ENCODE measurements at regions not wholly inside any gene's neighbourhood (a gene's known extent, or its start where the extent isn't known, plus 50 kb on each side); places are given as distances from the start of the nearest gene placed in this dataset.
A peak's percentile ranks its signal among the peaks of the same experiment; 100 is the strongest.

- Histone ChIP-seq H3K36me3 (ENCODE audit: control insufficient read depth, insufficient read depth, low read length) (no peaks in the 10 kb centered on the region), H3K4me3 (ENCODE audit: low read depth, low read length) (no peak overlapping the region), H3K4me1 (ENCODE audit: control insufficient read depth, insufficient read depth, low read length) (no peaks in the 10 kb centered on the region), H3K27me3 (ENCODE audit: control insufficient read depth, insufficient read depth, low read length) (no peaks in the 10 kb centered on the region), H3K27ac (ENCODE audit: low read depth, low read length) (no peak overlapping the region), H3K9me3 (ENCODE audit: control insufficient read depth, insufficient read depth, low read length) (no peaks in the 10 kb centered on the region)
- DNase-seq (ENCODE audit: low read depth in 4 of 6, low spot score in 6 of 6), result no peak
- WGBS (ENCODE audit: insufficient coverage), result no CpG with 5 or more reads among the region's 2 CpGs
These were observed 294.1 kb downstream of the CDCA7 start for GRCh38 chr2:173648816-173649215.

DNA sequence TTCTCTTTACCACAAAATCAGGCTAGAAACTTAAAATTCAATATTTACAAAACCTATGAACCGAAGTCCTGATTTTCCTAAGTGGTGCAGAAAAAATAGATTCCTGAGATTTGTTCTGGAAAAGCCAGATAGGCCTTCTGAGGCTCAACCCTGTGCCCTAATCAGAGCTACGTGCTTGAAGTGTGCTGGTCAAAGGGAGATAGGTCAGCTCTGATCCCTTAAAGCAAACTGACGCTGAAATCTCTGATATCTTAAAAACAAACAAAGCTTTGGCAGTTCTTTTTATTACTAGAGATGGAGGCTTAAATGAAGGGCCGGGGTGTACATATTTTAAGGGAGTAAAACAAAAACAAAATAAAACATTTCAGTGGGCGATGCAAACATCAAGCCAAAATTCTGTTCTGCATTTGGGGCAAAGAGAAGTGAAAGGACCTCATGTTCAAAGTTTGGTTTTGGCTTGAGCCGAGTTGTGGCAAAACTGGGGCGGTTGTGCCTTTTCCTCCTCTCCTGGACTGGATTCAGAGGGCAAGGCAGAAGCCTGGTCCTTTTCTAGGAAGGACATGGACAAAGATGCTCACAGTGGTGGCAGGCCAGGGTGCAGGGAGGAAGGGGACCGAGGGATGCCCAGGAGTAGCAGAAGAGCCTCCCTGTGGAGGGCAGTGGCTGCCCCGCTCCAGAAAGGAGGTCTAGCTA, 295.0 kb downstream of the CDCA7 start:
- Histone ChIP-seq H3K9me3 (ENCODE audit: control insufficient read depth, insufficient read depth, low read length) (no peaks in the 10 kb centered on the region), H3K36me3 (ENCODE audit: control insufficient read depth, insufficient read depth, low read length) (no peaks in the 10 kb centered on the region), H3K27ac (ENCODE audit: low read depth, low read length) (no peak overlapping the region), H3K4me1 (ENCODE audit: control insufficient read depth, insufficient read depth, low read length) (peaks cover 4% of the 10 kb centered on the region), H3K4me3 (ENCODE audit: low read depth, low read length) (no peak overlapping the region), H3K27me3 (ENCODE audit: control insufficient read depth, insufficient read depth, low read length) (no peaks in the 10 kb centered on the region)
- 96% methylated on average over 3 of the region's 9 CpGs for WGBS (ENCODE audit: insufficient coverage)
- no peak for DNase-seq (ENCODE audit: low read depth in 4 of 6, low spot score in 6 of 6)

DNA sequence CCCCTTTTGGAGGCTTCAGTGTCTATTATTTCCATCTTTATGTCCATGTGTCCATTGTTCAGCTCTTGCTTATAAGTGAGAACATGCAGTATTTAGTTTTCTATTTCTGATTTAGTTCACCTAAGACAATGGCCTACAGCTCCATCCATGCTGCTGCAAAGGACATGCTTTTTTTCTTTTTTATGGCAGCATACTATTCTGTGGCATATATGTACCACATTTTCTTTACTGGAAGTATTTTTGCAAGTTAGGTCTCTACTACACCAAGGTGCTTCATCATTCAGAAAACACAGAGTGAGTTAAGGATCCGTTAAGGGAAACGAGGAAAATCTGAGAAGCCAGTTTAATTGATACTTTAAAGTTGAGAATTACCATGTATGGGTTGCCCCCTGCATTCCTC, 297.2 kb downstream of the CDCA7 start:
- no peaks in the 10 kb centered on the region for H3K9me3 ChIP-seq (ENCODE audit: control insufficient read depth, insufficient read depth, low read length)
- H3K4me1 ChIP-seq (ENCODE audit: control insufficient read depth, insufficient read depth, low read length), result peaks cover 4% of the 10 kb centered on the region
- WGBS (ENCODE audit: insufficient coverage), result no CpG with 5 or more reads among the region's 2 CpGs
- H3K27me3 ChIP-seq (ENCODE audit: control insufficient read depth, insufficient read depth, low read length), result no peaks in the 10 kb centered on the region
- no peak for DNase-seq (ENCODE audit: low read depth in 4 of 6, low spot score in 6 of 6)
- no peak overlapping the region for H3K27ac ChIP-seq (ENCODE audit: low read depth, low read length)
- H3K36me3 ChIP-seq (ENCODE audit: control insufficient read depth, insufficient read depth, low read length), result no peaks in the 10 kb centered on the region
- H3K4me3 ChIP-seq (ENCODE audit: low read depth, low read length), result no peak overlapping the region

DNA sequence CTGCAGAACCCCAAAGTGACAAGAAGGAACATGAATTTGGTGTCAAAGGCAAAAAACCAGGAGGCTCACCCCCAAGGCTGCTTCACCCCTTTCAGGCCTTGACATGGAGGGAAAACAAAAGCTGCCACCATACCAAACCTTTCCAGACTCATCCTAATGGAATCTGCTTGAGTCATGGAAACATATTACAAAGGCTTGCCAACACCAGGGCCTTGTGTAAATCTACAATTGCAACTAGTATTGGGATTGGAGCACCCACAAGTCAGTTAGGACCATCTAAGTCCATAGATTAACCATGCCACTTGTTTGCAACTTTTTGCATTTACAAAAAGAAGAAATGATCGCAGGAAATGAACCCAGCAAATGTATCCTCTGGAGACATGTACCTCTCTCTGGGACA, 297.6 kb downstream of the CDCA7 start:
- peaks cover 4% of the 10 kb centered on the region for H3K4me1 ChIP-seq (ENCODE audit: control insufficient read depth, insufficient read depth, low read length)
- no peaks in the 10 kb centered on the region for H3K36me3 ChIP-seq (ENCODE audit: control insufficient read depth, insufficient read depth, low read length)
- no peaks in the 10 kb centered on the region for H3K9me3 ChIP-seq (ENCODE audit: control insufficient read depth, insufficient read depth, low read length)
- WGBS (ENCODE audit: insufficient coverage), result no CpG with 5 or more reads among the region's 1 CpG
- DNase-seq (ENCODE audit: low read depth in 4 of 6, low spot score in 6 of 6), result no peak
- no peak overlapping the region for H3K27ac ChIP-seq (ENCODE audit: low read depth, low read length)
- H3K27me3 ChIP-seq (ENCODE audit: control insufficient read depth, insufficient read depth, low read length), result no peaks in the 10 kb centered on the region
- no peak overlapping the region for H3K4me3 ChIP-seq (ENCODE audit: low read depth, low read length)

GRCh38 chr2:173652767-173653431, 298.2 kb downstream of the CDCA7 start:
- DNase-seq (ENCODE audit: low read depth in 4 of 6, low spot score in 6 of 6), result no peak
- Histone ChIP-seq H3K36me3 (ENCODE audit: control insufficient read depth, insufficient read depth, low read length) (no peaks in the 10 kb centered on the region), H3K27ac (ENCODE audit: low read depth, low read length) (no peak overlapping the region), H3K4me1 (ENCODE audit: control insufficient read depth, insufficient read depth, low read length) (peaks cover 4% of the 10 kb centered on the region), H3K27me3 (ENCODE audit: control insufficient read depth, insufficient read depth, low read length) (peaks cover under 1% of the 10 kb centered on the region), H3K4me3 (ENCODE audit: low read depth, low read length) (no peak overlapping the region), H3K9me3 (ENCODE audit: control insufficient read depth, insufficient read depth, low read length) (no peaks in the 10 kb centered on the region)
- WGBS (ENCODE audit: insufficient coverage), result 61% methylated on average over 4 of the region's 10 CpGs

DNA sequence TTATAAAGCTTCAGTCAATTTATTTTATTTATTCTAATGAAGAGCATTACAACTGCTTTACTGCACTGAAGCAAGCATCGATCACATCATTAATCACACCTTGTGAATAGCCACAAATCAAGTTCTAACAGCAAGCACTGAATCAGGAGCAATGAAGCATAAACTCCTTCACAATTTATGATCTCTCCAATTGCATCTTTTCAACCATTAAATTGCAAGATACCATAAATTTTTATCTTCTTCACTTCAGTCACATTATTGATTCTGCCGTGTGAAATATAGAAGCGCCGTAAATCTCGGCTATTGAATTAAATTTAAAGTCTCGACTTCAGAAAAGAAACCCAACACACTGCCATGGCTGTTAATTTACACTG, 298.7 kb downstream of the CDCA7 start:
- peak in 2 of 6 donors; percentile 32 to 73 for DNase-seq (ENCODE audit: low read depth in 4 of 6, low spot score in 6 of 6)
- H3K36me3 ChIP-seq (ENCODE audit: control insufficient read depth, insufficient read depth, low read length), result no peaks in the 10 kb centered on the region
- WGBS (ENCODE audit: insufficient coverage), result 0% methylated on average over 1 of the region's 6 CpGs
- H3K27me3 ChIP-seq (ENCODE audit: control insufficient read depth, insufficient read depth, low read length), result peaks cover 2% of the 10 kb centered on the region
- peaks cover 4% of the 10 kb centered on the region for H3K4me1 ChIP-seq (ENCODE audit: control insufficient read depth, insufficient read depth, low read length)
- H3K4me3 ChIP-seq (ENCODE audit: low read depth, low read length), result no peak overlapping the region
- no peak overlapping the region for H3K27ac ChIP-seq (ENCODE audit: low read depth, low read length)
- no peaks in the 10 kb centered on the region for H3K9me3 ChIP-seq (ENCODE audit: control insufficient read depth, insufficient read depth, low read length)

DNA sequence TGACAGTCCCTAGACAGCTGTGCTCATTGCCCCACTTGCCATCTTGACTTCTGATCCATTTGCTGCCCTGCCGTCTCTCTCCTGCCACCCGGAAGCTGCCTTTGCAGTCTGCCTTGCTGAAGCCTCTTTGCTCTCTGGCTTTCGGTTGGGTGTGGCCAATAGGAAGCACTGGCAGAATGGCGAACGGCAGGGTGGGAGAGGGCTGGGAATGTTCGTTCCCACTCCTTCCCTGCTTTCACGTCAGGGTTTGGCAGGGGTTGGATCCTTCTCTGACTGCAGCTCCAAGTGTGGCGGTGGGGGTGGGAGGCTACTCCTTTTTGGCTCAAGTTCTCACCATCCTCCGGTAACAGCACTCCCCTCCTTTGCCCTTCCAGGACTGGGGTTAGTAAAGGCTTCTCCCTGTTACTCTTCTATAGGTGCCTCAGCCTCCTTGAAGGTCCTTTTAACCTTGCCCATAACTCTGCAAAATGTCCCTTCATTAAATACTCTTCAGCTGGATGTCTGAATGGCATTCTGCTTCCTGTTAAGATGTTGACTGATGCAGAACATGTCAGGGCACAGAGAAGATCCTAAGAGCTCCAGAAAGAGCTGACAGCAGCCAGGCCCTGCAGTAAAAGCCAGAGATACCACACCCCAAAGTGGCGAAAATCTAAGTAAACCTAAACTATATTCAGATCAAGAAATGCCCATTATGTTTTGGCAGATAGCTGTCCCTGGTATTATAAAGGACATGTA, 299.7 kb downstream of the CDCA7 start:
- no peaks in the 10 kb centered on the region for H3K36me3 ChIP-seq (ENCODE audit: control insufficient read depth, insufficient read depth, low read length)
- H3K9me3 ChIP-seq (ENCODE audit: control insufficient read depth, insufficient read depth, low read length), result no peaks in the 10 kb centered on the region
- no peak overlapping the region for H3K27ac ChIP-seq (ENCODE audit: low read depth, low read length)
- WGBS (ENCODE audit: insufficient coverage), result 15% methylated on average over 4 of the region's 10 CpGs
- H3K4me1 ChIP-seq (ENCODE audit: control insufficient read depth, insufficient read depth, low read length), result peaks cover 4% of the 10 kb centered on the region
- no peak for DNase-seq (ENCODE audit: low read depth in 4 of 6, low spot score in 6 of 6)
- H3K4me3 ChIP-seq (ENCODE audit: low read depth, low read length), result no peak overlapping the region
- H3K27me3 ChIP-seq (ENCODE audit: control insufficient read depth, insufficient read depth, low read length), result peaks cover 2% of the 10 kb centered on the region

DNA sequence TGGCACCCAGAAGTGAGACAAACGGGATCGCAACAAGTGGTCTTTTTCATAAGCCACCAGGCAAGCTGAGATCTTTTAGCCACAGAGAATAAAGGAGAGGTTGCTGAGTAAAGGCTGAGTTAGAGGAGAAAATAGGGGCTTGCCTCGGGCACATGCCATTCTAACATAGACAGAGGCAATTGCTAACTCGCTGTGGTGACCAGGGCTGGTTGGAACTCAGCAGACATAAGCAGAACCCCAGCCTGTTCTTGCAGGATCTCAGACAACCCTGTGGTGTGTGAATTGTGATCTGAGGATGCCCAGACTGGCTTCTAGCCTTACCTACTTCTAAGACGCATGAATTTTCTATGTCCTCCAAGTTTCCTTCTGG, 300.2 kb downstream of the CDCA7 start:
- Histone ChIP-seq H3K36me3 (ENCODE audit: control insufficient read depth, insufficient read depth, low read length) (no peaks in the 10 kb centered on the region), H3K9me3 (ENCODE audit: control insufficient read depth, insufficient read depth, low read length) (no peaks in the 10 kb centered on the region), H3K4me1 (ENCODE audit: control insufficient read depth, insufficient read depth, low read length) (peaks cover 7% of the 10 kb centered on the region), H3K27ac (ENCODE audit: low read depth, low read length) (no peak overlapping the region), H3K4me3 (ENCODE audit: low read depth, low read length) (no peak overlapping the region), H3K27me3 (ENCODE audit: control insufficient read depth, insufficient read depth, low read length) (peaks cover 2% of the 10 kb centered on the region)
- no peak for DNase-seq (ENCODE audit: low read depth in 4 of 6, low spot score in 6 of 6)
- 94% methylated on average over 4 of the region's 5 CpGs for WGBS (ENCODE audit: insufficient coverage)

GRCh38 chr2:173656086-173656485, 301.4 kb downstream of the CDCA7 start:
- H3K27ac ChIP-seq (ENCODE audit: low read depth, low read length), result no peak overlapping the region
- peaks cover 2% of the 10 kb centered on the region for H3K27me3 ChIP-seq (ENCODE audit: control insufficient read depth, insufficient read depth, low read length)
- WGBS (ENCODE audit: insufficient coverage), result no CpG with 5 or more reads among the region's 1 CpG
- peaks cover 7% of the 10 kb centered on the region for H3K4me1 ChIP-seq (ENCODE audit: control insufficient read depth, insufficient read depth, low read length)
- no peaks in the 10 kb centered on the region for H3K36me3 ChIP-seq (ENCODE audit: control insufficient read depth, insufficient read depth, low read length)
- DNase-seq (ENCODE audit: low read depth in 4 of 6, low spot score in 6 of 6), result no peak
- H3K9me3 ChIP-seq (ENCODE audit: control insufficient read depth, insufficient read depth, low read length), result no peaks in the 10 kb centered on the region
- no peak overlapping the region for H3K4me3 ChIP-seq (ENCODE audit: low read depth, low read length)

All from spinal cord (tissue), 9 donors.